GM21360 (cell line): ENCODE measurements at regions not wholly inside any gene's neighbourhood (a gene's known extent, or its start where the extent isn't known, plus 50 kb on each side); places are given as distances from the start of the nearest gene placed in this dataset.

ENCODE experiments used
- ATAC-seq: cut with Tn5 transposase; IDR thresholded peaks from one replicate; pipeline ENCODE4 v1.9.1; 2021; ENCODE audit warnings: mild to moderate bottlenecking, moderate library complexity; ENCODE audit not compliant: unreplicated experiment

GRCh38 chr13:99123101-99124045 lies 77.3 kb upstream of the UBAC2 start:
- ATAC-seq, result no peak

- ATAC-seq, result no peak
Observed at GRCh38 chr13:99124046-99124400, 76.6 kb upstream of the UBAC2 start.

GRCh38 chr13:99124794-99125316 lies 75.8 kb upstream of the UBAC2 start:
- ATAC-seq, result peak; percentile 61

GRCh38 chr13:99125326-99125915 lies 75.2 kb upstream of the UBAC2 start:
- no peak for ATAC-seq

GRCh38 chr13:99126821-99127220 lies 73.8 kb upstream of the UBAC2 start:
- no peak for ATAC-seq

- no peak for ATAC-seq
Observed at GRCh38 chr13:99129050-99129449, 71.6 kb upstream of the UBAC2 start.

GRCh38 chr13:99129951-99130350 lies 70.7 kb upstream of the UBAC2 start:
- ATAC-seq, result no peak

- no peak for ATAC-seq
Observed at GRCh38 chr13:99131410-99131809, 69.2 kb upstream of the UBAC2 start.

GRCh38 chr13:99132295-99132835 lies 68.3 kb upstream of the UBAC2 start:
- ATAC-seq, result no peak

GRCh38 chr13:99133230-99133629 lies 67.4 kb upstream of the UBAC2 start:
- no peak for ATAC-seq

- no peak for ATAC-seq
Observed at GRCh38 chr13:99133848-99134247, 66.8 kb upstream of the UBAC2 start.

- no peak for ATAC-seq
Observed at GRCh38 chr13:99135591-99135990, 65.1 kb upstream of the UBAC2 start.

GRCh38 chr13:99136427-99136954 lies 64.2 kb upstream of the UBAC2 start:
- ATAC-seq, result no peak

- no peak for ATAC-seq
Observed at GRCh38 chr13:99140831-99141230, 59.8 kb upstream of the UBAC2 start.

GRCh38 chr13:99143904-99144303 lies 56.8 kb upstream of the UBAC2 start:
- no peak for ATAC-seq

GRCh38 chr13:99144306-99144705 lies 56.3 kb upstream of the UBAC2 start:
- ATAC-seq, result no peak

- ATAC-seq, result no peak
Observed at GRCh38 chr13:99145461-99145860, 55.2 kb upstream of the UBAC2 start.

- ATAC-seq, result no peak
Observed at GRCh38 chr13:99150575-99151361, 49.9 kb upstream of the UBAC2 start.
